Liver (tissue), 8 donors: ENCODE measurements at regions not wholly inside any gene's neighbourhood (a gene's known extent, or its start where the extent isn't known, plus 50 kb on each side); places are given as distances from the start of the nearest gene placed in this dataset.

Experiments used
- DNase-seq: peaks from one replicate; pipeline ENCODE4 v3.0.0-alpha.2; 2017; ENCODE audit warnings: low spot score
- H3K27ac ChIP-seq, 2 donors: one replicate each; pipeline ENCODE4 v1.7.0; 2013; ENCODE audit warnings: inconsistent platforms in 2 of 2, low read length in 2 of 2, control low read depth in 1 of 2, low read depth in 1 of 2, mild to moderate bottlenecking in 1 of 2
- H3K27me3 ChIP-seq, 4 donors: one replicate each; pipeline versions ENCODE4 v1.6.1 to v1.7.0; 2013; ENCODE audit warnings: low read length in 3 of 4, inconsistent platforms in 1 of 4, mild to moderate bottlenecking in 1 of 4, moderate library complexity in 1 of 4; ENCODE audit not compliant: control insufficient read depth in 4 of 4, insufficient read depth in 4 of 4
- H3K36me3 ChIP-seq, 4 donors: one replicate each; pipeline versions ENCODE4 v1.6.1 to v1.7.0; 2013; ENCODE audit warnings: low read length in 3 of 4, mild to moderate bottlenecking in 3 of 4, low read depth in 1 of 4, moderate library complexity in 1 of 4; ENCODE audit not compliant: control insufficient read depth in 4 of 4, insufficient read depth in 3 of 4
- H3K4me1 ChIP-seq, 4 donors: one replicate each; pipeline versions ENCODE4 v1.6.1 to v1.7.0; 2013; ENCODE audit warnings: low read length in 3 of 4, mild to moderate bottlenecking in 3 of 4, moderate library complexity in 1 of 4; ENCODE audit not compliant: control insufficient read depth in 4 of 4, insufficient read depth in 4 of 4
- H3K4me3 ChIP-seq, 3 donors: one replicate each; pipeline versions ENCODE4 v1.6.1 to v1.7.0; 2013; ENCODE audit warnings: low read length in 3 of 3, control low read depth in 1 of 3, low read depth in 1 of 3, mild to moderate bottlenecking in 1 of 3
- H3K9ac ChIP-seq, 2 donors: one replicate each; pipeline ENCODE4 v1.7.0; 2013; ENCODE audit warnings: low read length in 2 of 2, mild to moderate bottlenecking in 2 of 2, moderate library complexity in 2 of 2, control low read depth in 1 of 2, low read depth in 1 of 2
- H3K9me3 ChIP-seq, 4 donors: one replicate each; pipeline versions ENCODE4 v1.6.1 to v1.7.0; 2013; ENCODE audit warnings: low read length in 3 of 4; ENCODE audit not compliant: control insufficient read depth in 4 of 4
- EGR1 ChIP-seq, 2 donors: IDR thresholded peaks; 2 replicates each; pipeline ENCODE4 v1.6.1; 2016 to 2018; ENCODE audit warnings: antibody characterized with exemption in 2 of 2, low read depth in 2 of 2
- FOXA1 ChIP-seq: IDR thresholded peaks from 2 replicates; pipeline ENCODE4 v1.6.1; 2016; ENCODE audit warnings: antibody characterized with exemption
- FOXA2 ChIP-seq: IDR thresholded peaks from 2 replicates; pipeline ENCODE4 v1.6.1; 2016; ENCODE audit warnings: antibody characterized with exemption
- GABPA ChIP-seq, 2 donors: IDR thresholded peaks in 1 of 2; conservative IDR thresholded peaks in 1 of 2; 2 replicates each; pipeline ENCODE4 v1.6.1; 2016; ENCODE audit warnings: antibody characterized with exemption in 2 of 2, mild to moderate bottlenecking in 1 of 2, moderate library complexity in 1 of 2
- HNF4A ChIP-seq, 2 donors: conservative IDR thresholded peaks; 2 replicates each; pipeline ENCODE4 v1.6.1; 2016; ENCODE audit warnings: antibody characterized with exemption in 2 of 2, mild to moderate bottlenecking in 2 of 2
- HNF4G ChIP-seq: IDR thresholded peaks from 2 replicates; pipeline ENCODE4 v1.6.1; 2016; ENCODE audit warnings: antibody characterized with exemption
- JUND ChIP-seq, 2 donors: IDR thresholded peaks; 2 replicates each; pipeline ENCODE4 v1.6.1; 2016; ENCODE audit warnings: antibody characterized with exemption in 2 of 2
- NR2F2 ChIP-seq: IDR thresholded peaks from 2 replicates; pipeline ENCODE4 v1.6.1; 2016; ENCODE audit warnings: antibody characterized with exemption
- REST ChIP-seq: IDR thresholded peaks from 2 replicates; pipeline ENCODE4 v1.6.1; 2016; ENCODE audit warnings: antibody characterized with exemption, mild to moderate bottlenecking
- TAF1 ChIP-seq: conservative IDR thresholded peaks from 2 replicates; pipeline ENCODE4 v1.6.1; 2016; ENCODE audit warnings: antibody characterized with exemption, mild to moderate bottlenecking
- YY1 ChIP-seq: IDR thresholded peaks from 2 replicates; pipeline ENCODE4 v1.6.1; 2016; ENCODE audit warnings: antibody characterized with exemption, mild to moderate bottlenecking
- WGBS: extraction: QIAGEN DNeasy Blood & Tissue Kit; methylation state at CpG from one replicate; pipeline ENCODE4 v1.1.7; 2013; 5-methylcytosine and 5-hydroxymethylcytosine counted together
- TF ChIP-seq, protein P1 (sequence below): fragments of 150-350 bp; IDR thresholded peaks from 2 replicates; pipeline ENCODE4 v1.5.1; 2017; ENCODE audit warnings: improper control_type of control experiment, low read depth, low read length; ENCODE audit not compliant: missing input control
- TF ChIP-seq, protein P2 (sequence below): IDR thresholded peaks from 2 replicates; pipeline ENCODE4 v1.6.1; 2016; ENCODE audit warnings: antibody characterized with exemption
- TF ChIP-seq, protein P3 (sequence below): IDR thresholded peaks from 2 replicates; pipeline ENCODE4 v1.6.1; 2016; ENCODE audit warnings: antibody characterized with exemption
- donor health status: healthy.
- donor health status: healthy.
- donor health status: healthy.
- donor health status: healthy.
- donor health status: healthy.

GRCh38 chr6:139438775-139439174 is 64.3 kb upstream of the CITED2 start:
- WGBS: 95% methylated on average over 5 of the region's 5 CpGs
- no peaks in the 10 kb centered on the region for H3K4me1 ChIP-seq

More at GRCh38 chr6:139438775-139439174, 64.3 kb upstream of the CITED2 start:
- Histone ChIP-seq H3K9me3 (no peaks in the 10 kb centered on the region), H3K27me3 (no peaks in the 10 kb centered on the region), H3K4me3 (no peak overlapping the region), H3K27ac (no peak overlapping the region), H3K36me3 (no peaks in the 10 kb centered on the region), H3K9ac (no peak overlapping the region)
- TF ChIP-seq FOXA1 (no peak), JUND (IDR thresholded peaks at IDR 0.05) (no peak), YY1 (no peak), FOXA2 (no peak), GABPA (IDR thresholded peaks at IDR 0.05 in 1 of 2, conservative IDR thresholded peaks at IDR 0.05 in 1 of 2) (no peak), EGR1 (IDR thresholded peaks at IDR 0.05; ENCODE audit: low read depth in 2 of 2) (no peak), TAF1 (no peak), REST (no peak), HNF4A (conservative IDR thresholded peaks at IDR 0.05) (no peak), HNF4G (no peak), NR2F2 (no peak)
- TF ChIP-seq, protein P1, sequence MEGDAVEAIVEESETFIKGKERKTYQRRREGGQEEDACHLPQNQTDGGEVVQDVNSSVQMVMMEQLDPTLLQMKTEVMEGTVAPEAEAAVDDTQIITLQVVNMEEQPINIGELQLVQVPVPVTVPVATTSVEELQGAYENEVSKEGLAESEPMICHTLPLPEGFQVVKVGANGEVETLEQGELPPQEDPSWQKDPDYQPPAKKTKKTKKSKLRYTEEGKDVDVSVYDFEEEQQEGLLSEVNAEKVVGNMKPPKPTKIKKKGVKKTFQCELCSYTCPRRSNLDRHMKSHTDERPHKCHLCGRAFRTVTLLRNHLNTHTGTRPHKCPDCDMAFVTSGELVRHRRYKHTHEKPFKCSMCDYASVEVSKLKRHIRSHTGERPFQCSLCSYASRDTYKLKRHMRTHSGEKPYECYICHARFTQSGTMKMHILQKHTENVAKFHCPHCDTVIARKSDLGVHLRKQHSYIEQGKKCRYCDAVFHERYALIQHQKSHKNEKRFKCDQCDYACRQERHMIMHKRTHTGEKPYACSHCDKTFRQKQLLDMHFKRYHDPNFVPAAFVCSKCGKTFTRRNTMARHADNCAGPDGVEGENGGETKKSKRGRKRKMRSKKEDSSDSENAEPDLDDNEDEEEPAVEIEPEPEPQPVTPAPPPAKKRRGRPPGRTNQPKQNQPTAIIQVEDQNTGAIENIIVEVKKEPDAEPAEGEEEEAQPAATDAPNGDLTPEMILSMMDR: no peak
- TF ChIP-seq, protein P2, sequence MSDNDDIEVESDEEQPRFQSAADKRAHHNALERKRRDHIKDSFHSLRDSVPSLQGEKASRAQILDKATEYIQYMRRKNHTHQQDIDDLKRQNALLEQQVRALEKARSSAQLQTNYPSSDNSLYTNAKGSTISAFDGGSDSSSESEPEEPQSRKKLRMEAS: no peak
- TF ChIP-seq, protein P3, sequence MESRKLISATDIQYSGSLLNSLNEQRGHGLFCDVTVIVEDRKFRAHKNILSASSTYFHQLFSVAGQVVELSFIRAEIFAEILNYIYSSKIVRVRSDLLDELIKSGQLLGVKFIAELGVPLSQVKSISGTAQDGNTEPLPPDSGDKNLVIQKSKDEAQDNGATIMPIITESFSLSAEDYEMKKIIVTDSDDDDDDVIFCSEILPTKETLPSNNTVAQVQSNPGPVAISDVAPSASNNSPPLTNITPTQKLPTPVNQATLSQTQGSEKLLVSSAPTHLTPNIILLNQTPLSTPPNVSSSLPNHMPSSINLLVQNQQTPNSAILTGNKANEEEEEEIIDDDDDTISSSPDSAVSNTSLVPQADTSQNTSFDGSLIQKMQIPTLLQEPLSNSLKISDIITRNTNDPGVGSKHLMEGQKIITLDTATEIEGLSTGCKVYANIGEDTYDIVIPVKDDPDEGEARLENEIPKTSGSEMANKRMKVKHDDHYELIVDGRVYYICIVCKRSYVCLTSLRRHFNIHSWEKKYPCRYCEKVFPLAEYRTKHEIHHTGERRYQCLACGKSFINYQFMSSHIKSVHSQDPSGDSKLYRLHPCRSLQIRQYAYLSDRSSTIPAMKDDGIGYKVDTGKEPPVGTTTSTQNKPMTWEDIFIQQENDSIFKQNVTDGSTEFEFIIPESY: no peak
- DNase-seq: no peak
